Stimulated activated memory B cell treated with anti-CD40 and anti-IgM and Interleukin-4, amounts not matched to agents 10 μg/mL and 1 μg/mL and 100 μg/mL, for 72 hours (primary cell): ENCODE measurements at regions not wholly inside any gene's neighbourhood (a gene's known extent, or its start where the extent isn't known, plus 50 kb on each side); places are given as distances from the start of the nearest gene placed in this dataset.
"Not testable (repeated sequence)": the region's sequence is repeated elsewhere in the genome, so short reads cannot be mapped to it uniquely, and the experiment has no call there.

ENCODE experiments used
- ATAC-seq: fragments of 150-1000 bp; cut with Tn5 transposase; 2 replicates; pipeline ENCODE4 v1.10.0; 2021
- H3K27ac Mint-ChIP-seq: one replicate; pipeline ENCODE4 v1.8.0; 2022; ENCODE audit warnings: mild to moderate bottlenecking, mixed read lengths
- H3K27me3 Mint-ChIP-seq: one replicate; pipeline ENCODE4 v1.8.0; 2022; ENCODE audit warnings: mixed read lengths
- H3K36me3 Mint-ChIP-seq: one replicate; pipeline ENCODE4 v1.8.0; 2022; ENCODE audit warnings: mixed read lengths
- H3K4me1 Mint-ChIP-seq: one replicate; pipeline ENCODE4 v1.8.0; 2022; ENCODE audit warnings: mixed read lengths
- H3K4me3 Mint-ChIP-seq: one replicate; pipeline ENCODE4 v1.8.0; 2022; ENCODE audit warnings: mild to moderate bottlenecking, moderate library complexity, mixed read lengths
- H3K9me3 Mint-ChIP-seq: one replicate; pipeline ENCODE4 v1.8.0; 2022; ENCODE audit warnings: mixed read lengths

DNA sequence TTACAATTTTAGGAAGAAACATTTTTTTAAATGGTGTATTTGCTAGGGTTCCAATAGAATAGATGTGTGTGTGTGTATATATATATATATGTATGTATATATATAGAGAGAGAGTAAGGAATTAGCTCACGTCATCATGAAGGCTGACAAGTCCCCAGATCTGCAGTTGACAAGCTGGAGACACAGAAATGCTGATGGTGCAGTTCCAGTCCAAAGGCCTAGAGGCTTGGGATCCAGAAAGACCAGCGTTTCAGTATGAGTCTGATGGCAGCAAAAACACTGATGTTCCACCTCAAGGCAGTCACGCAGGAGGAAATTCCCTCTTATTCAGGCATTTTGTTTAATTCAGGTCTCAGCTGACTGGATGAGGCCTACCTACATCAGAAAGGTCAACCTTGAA, 386.8 kb downstream of the PTH2R start:
- no peaks in the 10 kb centered on the region for H3K36me3 Mint-ChIP-seq
- H3K4me1 Mint-ChIP-seq, result no peaks in the 10 kb centered on the region
- H3K4me3 Mint-ChIP-seq, result no peak overlapping the region
- no peak overlapping the region for H3K27ac Mint-ChIP-seq
- no peak for ATAC-seq
- no peaks in the 10 kb centered on the region for H3K9me3 Mint-ChIP-seq
- H3K27me3 Mint-ChIP-seq, result no peaks in the 10 kb centered on the region

DNA sequence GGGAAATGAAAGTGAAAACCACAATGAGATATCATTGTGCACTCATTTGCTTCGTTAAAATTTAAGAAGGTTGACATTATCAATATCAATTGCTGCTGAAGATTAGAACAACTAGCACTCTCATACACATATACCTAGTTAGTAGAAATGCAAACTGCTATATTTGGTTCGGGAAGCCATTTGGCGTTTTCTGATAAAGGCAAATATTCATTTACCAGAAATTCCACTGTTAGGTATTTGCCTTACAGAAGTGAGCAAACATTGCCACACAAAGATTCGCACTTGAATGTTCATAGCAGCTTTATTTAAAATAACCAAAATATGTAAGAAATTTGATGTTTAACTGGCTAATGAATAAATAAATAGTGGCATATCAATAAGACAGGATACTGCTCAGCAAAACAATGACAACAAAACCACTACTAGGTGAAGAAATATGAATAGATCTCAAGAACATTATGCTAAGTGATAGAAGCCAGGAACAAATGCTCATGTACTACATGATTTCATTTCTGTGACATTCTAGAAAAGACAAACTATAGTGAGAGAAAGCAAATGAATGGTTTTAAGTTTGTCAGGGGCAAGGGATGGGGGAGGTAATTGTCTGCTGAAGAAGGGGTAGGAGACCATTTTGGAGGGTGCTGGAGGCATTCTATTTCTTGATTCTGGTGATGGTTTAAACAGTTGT, 387.8 kb downstream of the PTH2R start:
- no peaks in the 10 kb centered on the region for H3K36me3 Mint-ChIP-seq
- no peaks in the 10 kb centered on the region for H3K4me1 Mint-ChIP-seq
- H3K4me3 Mint-ChIP-seq, result no peak overlapping the region
- H3K27me3 Mint-ChIP-seq, result no peaks in the 10 kb centered on the region
- no peaks in the 10 kb centered on the region for H3K9me3 Mint-ChIP-seq
- no peak for ATAC-seq
- H3K27ac Mint-ChIP-seq, result no peak overlapping the region

DNA sequence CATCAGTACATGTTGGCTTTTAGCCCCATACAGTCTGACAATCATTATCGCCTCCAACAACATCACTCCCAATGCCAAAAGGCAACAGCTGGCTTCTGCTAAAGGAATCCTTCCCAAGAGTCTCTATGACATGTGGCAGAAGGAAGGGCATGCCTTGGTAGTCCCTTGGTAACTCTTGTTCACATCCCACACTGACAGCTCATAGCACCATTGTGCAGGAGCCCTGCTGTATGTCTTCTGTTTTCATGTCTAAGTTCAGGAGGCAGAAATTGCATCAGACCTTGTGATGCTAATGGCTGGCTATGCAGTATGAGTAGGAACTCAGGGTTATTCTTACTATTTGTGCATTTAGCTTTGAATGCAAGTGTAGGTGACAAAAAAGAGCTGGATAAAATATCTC, 392.1 kb downstream of the PTH2R start:
- H3K27ac Mint-ChIP-seq, result no peak overlapping the region
- no peaks in the 10 kb centered on the region for H3K27me3 Mint-ChIP-seq
- peak; percentile 27 for ATAC-seq
- H3K4me3 Mint-ChIP-seq, result no peak overlapping the region
- no peaks in the 10 kb centered on the region for H3K36me3 Mint-ChIP-seq
- peaks cover 3% of the 10 kb centered on the region for H3K9me3 Mint-ChIP-seq
- H3K4me1 Mint-ChIP-seq, result no peaks in the 10 kb centered on the region

DNA sequence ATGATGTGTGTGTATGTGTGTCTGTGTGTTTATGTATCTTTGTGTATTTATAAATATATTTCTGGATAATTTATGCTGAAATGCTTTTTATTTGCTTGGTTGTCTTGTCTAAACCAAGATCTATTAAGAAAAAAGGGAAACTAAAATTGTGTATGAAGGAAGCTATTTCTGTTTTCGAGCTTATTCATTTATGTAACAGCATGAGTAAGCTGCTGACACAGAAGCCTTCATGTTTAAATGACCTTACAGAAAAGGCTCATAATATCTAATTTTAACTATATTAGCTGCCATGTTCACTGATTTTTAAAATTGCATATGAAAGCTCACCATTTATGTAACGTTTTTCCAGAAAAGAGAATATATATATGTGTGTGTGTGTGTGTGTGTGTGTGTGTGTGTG, 392.8 kb downstream of the PTH2R start:
- H3K4me1 Mint-ChIP-seq, result no peaks in the 10 kb centered on the region
- H3K27ac Mint-ChIP-seq, result no peak overlapping the region
- H3K9me3 Mint-ChIP-seq, result peaks cover 3% of the 10 kb centered on the region
- H3K4me3 Mint-ChIP-seq, result no peak overlapping the region
- no peaks in the 10 kb centered on the region for H3K36me3 Mint-ChIP-seq
- no peaks in the 10 kb centered on the region for H3K27me3 Mint-ChIP-seq
- no peak for ATAC-seq

DNA sequence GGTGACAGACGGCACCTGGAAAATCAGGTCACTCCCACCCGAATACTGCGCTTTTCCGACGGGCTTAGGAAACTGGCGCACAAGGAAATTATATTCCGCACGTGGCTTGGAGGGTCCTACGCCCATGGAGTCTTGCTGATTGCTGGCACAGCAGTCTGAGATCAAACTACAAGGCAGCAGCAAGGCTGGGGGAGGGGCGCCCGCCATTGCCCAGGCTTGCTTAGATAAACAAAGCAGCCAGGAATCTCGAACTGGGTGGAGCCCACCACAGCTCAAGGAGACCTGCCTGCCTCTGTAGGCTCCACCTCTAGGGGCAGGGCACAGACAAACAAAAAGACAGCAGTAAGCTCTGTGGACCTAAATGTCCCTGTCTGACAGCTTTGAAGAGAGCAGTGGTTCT, 394.3 kb downstream of the PTH2R start:
- not testable (repeated sequence) for H3K4me1 Mint-ChIP-seq, H3K27ac Mint-ChIP-seq, H3K4me3 Mint-ChIP-seq, H3K36me3 Mint-ChIP-seq, H3K9me3 Mint-ChIP-seq, ATAC-seq, H3K27me3 Mint-ChIP-seq

DNA sequence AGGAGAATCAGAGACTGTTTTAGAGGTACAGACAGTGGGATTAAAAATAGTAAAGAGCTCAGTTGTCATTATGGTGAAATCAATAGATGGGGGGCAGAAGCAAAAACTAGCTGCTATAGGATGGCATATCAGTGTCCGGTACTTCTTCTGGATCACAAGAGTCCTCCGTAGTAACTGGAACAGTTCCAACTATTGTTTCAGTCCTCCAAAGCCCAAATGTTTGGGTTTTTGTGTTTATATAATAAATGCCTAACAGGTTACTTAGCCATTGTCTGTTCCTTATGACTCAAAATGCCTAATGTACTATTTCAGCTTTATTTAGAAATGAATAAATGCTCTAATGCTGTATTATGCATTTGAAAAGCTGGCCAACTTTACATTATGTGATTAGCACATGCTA, 401.2 kb downstream of the PTH2R start:
- no peak for ATAC-seq
- no peak overlapping the region for H3K27ac Mint-ChIP-seq
- H3K4me3 Mint-ChIP-seq, result no peak overlapping the region
- no peaks in the 10 kb centered on the region for H3K27me3 Mint-ChIP-seq
- peaks cover 3% of the 10 kb centered on the region for H3K9me3 Mint-ChIP-seq
- no peaks in the 10 kb centered on the region for H3K36me3 Mint-ChIP-seq
- H3K4me1 Mint-ChIP-seq, result no peaks in the 10 kb centered on the region

DNA sequence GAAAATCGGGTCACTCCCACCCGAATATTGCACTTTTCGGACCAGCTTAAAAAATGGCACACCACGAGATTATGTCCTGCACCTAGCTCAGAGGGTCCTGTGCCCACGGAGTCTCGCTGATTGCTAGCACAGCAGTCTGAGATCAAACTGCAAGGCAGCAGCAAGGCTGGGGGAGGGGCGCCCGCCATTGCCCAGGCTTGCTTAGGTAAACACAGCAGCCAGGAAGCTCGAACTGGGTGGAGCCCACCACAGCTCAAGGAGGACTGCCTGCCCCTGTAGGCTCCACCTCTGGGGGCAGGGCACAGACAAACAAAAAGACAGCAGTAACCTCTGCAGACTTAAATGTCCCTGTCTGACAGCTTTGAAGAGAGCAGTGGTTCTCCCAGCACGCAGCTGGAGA, 405.3 kb downstream of the PTH2R start:
- not testable (repeated sequence) for H3K27ac Mint-ChIP-seq, H3K9me3 Mint-ChIP-seq, H3K27me3 Mint-ChIP-seq, H3K4me3 Mint-ChIP-seq, ATAC-seq, H3K36me3 Mint-ChIP-seq, H3K4me1 Mint-ChIP-seq

DNA sequence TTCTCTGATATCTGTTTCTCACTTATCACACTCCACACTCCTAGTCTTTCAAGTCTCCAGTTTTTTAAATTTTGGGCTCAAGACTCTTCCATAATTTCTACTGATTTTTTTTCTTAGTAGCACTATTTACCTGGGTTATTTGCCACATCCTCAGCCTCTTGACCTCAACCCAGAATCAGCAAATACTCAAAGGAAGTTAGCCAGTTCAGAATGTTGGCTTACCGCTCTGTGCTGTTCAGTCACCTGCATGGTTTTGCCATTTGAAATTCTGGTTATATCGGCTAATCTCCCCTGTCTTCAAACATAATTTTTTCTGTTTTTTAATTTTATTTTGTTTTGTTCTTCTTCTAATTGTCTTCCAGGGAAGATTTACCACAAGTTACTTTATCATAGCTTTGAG, 412.6 kb downstream of the PTH2R start:
- Mint-ChIP-seq H3K4me1 (no peaks in the 10 kb centered on the region), H3K27ac (no peak overlapping the region), H3K27me3 (no peaks in the 10 kb centered on the region), H3K9me3 (no peaks in the 10 kb centered on the region), H3K4me3 (no peak overlapping the region), H3K36me3 (no peaks in the 10 kb centered on the region)
- ATAC-seq, result no peak

DNA sequence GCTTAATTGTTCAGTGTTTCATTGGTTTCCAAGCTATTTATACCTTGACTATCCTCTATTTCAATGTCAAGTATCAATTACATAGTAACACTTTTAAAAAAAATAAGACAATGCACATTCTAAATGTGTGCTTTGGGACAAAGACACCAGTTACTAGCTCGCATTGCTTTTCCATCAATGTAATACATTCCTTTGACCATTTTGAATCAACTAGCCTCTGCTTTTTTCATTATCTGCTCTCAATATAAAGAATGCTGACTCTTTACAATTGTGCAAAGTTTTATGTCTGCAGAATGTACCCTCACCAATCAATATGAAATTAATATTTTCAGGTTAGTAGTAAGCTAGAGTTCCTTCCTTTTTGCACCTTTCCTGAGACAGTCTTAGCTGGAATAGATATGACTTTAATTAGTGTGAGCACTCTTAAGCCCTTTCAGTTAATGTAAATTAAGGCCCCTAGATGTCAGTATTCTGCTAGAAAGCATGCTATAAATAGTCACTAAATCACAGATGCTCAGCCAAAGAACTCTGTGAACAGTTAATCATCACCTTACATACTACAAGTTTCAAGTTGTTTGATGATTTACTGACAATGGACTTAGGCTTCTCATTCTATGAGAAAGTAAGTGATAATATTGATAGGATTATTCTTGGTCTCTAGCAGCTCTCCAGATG, 413.6 kb downstream of the PTH2R start:
- Mint-ChIP-seq H3K27ac (no peak overlapping the region), H3K27me3 (no peaks in the 10 kb centered on the region), H3K36me3 (no peaks in the 10 kb centered on the region), H3K4me1 (no peaks in the 10 kb centered on the region), H3K4me3 (no peak overlapping the region), H3K9me3 (no peaks in the 10 kb centered on the region)
- ATAC-seq, result no peak

DNA sequence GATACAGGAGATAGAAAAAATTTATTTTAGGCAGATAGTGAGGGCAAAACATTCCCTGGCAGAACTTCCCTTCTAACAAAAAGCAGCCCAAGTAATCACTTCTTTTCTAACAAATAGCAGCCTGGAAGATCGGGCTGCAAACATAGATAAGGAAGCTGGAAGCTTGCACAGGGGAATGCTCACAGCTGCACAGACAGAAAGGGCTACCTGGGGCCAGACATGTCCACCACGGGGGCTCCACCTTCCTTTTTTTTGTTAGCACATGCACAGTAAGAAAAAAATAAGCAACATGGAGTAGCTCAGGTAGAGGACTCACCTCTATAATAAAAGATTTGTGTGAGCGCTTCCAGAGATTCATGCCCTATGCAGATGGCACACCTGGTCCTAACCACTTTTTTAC, 420.5 kb downstream of the PTH2R start:
- ATAC-seq, result no peak
- Mint-ChIP-seq H3K27me3 (no peaks in the 10 kb centered on the region), H3K4me3 (no peak overlapping the region), H3K36me3 (no peaks in the 10 kb centered on the region), H3K4me1 (no peaks in the 10 kb centered on the region), H3K9me3 (peaks cover 5% of the 10 kb centered on the region), H3K27ac (no peak overlapping the region)

DNA sequence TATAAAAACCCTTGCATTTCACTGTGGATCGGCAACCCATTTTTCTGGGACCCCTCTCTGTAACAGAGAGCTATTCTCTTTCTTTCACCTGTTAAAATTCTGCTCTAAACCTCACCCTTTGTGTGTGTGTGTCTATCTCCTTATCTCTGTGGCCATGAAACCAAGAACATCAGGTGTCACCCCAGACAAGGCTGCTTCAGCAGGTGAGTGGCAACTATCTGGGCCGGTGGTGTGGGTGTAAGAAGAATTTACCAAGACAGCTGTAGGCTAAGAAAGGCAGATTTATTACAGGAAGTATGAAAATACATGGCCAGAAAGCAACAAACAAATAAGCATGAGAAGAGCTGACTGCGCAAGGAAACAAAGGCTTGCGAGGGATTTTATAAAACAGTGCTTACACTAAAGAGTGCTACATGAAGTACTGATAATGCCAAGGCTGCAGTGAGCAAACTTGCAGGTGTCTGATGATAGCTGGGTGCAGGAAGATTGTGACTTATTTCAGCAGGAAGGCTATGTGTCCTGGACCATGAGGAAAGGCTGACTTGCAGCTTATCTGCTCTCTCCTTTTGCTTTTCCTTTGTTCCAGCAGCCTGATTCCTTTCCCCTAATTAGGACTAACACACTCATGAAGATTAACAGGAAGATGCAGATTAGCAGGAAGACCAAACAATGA, 421.1 kb downstream of the PTH2R start:
- no peak for ATAC-seq
- no peak overlapping the region for H3K4me3 Mint-ChIP-seq
- H3K36me3 Mint-ChIP-seq, result no peaks in the 10 kb centered on the region
- H3K27me3 Mint-ChIP-seq, result no peaks in the 10 kb centered on the region
- peaks cover 5% of the 10 kb centered on the region for H3K9me3 Mint-ChIP-seq
- no peaks in the 10 kb centered on the region for H3K4me1 Mint-ChIP-seq
- H3K27ac Mint-ChIP-seq, result no peak overlapping the region

DNA sequence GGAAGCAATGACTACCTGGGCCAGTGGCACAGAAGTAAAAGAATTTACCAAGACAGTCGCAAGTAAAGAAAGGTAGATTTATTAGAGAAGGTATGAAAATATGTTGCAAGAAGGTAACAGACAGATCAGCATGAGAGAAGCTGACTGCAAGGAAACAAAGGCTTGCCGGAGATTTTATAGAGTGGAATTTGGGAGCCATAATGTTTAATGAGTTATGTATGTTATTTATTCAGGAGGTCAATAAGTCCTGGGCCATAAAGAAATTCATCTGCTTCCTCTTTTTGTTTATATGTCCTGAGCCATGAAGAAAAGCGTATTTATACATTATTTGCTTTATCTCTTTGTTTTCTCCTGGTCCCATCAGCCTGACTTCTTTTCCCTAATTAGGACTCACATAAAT, 423.6 kb downstream of the PTH2R start:
- Mint-ChIP-seq H3K9me3 (peaks cover 5% of the 10 kb centered on the region), H3K27me3 (no peaks in the 10 kb centered on the region), H3K4me3 (no peak overlapping the region), H3K36me3 (no peaks in the 10 kb centered on the region), H3K27ac (no peak overlapping the region), H3K4me1 (no peaks in the 10 kb centered on the region)
- no peak for ATAC-seq

DNA sequence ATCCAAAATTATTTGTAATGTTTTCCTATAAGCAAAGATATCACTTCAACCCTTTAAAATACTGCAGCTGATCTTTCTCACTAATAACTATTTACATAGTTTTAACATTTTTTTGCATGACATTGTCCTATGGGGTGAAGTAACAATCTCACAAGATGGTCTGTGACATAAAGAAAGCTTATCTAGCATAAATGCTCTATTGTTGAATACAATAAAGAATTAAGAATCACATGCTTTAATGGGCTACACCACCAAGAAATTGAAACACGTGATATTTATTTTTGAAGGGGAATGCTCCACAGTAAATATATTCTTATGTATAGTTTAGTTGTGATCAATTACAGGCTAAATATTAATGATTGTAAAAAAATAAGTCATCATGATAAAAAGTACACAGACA, 441.1 kb downstream of the PTH2R start:
- H3K27ac Mint-ChIP-seq, result no peak overlapping the region
- H3K4me1 Mint-ChIP-seq, result no peaks in the 10 kb centered on the region
- peaks cover 11% of the 10 kb centered on the region for H3K9me3 Mint-ChIP-seq
- no peak overlapping the region for H3K4me3 Mint-ChIP-seq
- H3K36me3 Mint-ChIP-seq, result no peaks in the 10 kb centered on the region
- no peaks in the 10 kb centered on the region for H3K27me3 Mint-ChIP-seq
- no peak for ATAC-seq

DNA sequence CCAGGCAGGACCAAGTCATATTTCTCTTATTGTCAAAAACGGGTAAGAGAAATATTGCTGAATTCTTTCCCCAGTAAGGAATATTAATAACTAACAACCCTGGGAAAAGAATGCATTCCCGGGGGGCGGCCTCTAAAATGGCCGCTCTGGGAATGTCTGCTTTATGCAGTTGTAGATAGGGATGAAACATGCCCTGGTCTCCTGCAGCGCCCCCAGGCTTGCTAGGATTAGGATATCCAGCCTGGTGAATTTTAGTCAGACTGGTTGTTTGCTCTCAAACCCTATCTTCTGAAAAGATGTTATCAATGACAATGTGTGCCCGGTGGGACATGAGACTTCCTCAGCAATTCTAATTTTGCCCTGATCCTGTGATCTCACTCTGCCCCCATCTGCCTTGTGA, 448.1 kb downstream of the PTH2R start:
- no peaks in the 10 kb centered on the region for H3K27me3 Mint-ChIP-seq
- peaks cover 16% of the 10 kb centered on the region for H3K9me3 Mint-ChIP-seq
- no peak for ATAC-seq
- no peak overlapping the region for H3K4me3 Mint-ChIP-seq
- no peak overlapping the region for H3K27ac Mint-ChIP-seq
- no peaks in the 10 kb centered on the region for H3K36me3 Mint-ChIP-seq
- H3K4me1 Mint-ChIP-seq, result no peaks in the 10 kb centered on the region

DNA sequence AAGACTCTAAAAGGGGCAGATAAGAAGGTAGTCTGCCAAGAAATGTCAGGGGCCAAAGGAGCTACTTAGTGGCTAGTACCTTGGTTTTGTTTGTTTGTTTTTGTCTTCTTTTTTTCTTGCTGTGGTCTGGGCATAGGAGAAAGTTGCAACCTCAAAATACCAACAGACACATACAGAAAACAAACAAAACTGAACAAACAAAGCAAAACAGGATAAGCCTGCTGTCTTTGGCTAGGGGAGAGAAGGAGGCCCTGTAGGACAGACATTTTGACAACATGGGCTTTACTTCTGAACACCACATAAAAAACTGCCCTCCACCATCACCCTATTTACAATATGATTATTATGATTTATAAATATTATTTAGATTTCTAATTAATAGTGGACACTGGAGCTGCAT, 460.8 kb downstream of the PTH2R start:
- Mint-ChIP-seq H3K4me3 (no peak overlapping the region), H3K27ac (no peak overlapping the region), H3K27me3 (no peaks in the 10 kb centered on the region), H3K4me1 (no peaks in the 10 kb centered on the region), H3K36me3 (no peaks in the 10 kb centered on the region), H3K9me3 (peaks cover 3% of the 10 kb centered on the region)
- ATAC-seq, result no peak

DNA sequence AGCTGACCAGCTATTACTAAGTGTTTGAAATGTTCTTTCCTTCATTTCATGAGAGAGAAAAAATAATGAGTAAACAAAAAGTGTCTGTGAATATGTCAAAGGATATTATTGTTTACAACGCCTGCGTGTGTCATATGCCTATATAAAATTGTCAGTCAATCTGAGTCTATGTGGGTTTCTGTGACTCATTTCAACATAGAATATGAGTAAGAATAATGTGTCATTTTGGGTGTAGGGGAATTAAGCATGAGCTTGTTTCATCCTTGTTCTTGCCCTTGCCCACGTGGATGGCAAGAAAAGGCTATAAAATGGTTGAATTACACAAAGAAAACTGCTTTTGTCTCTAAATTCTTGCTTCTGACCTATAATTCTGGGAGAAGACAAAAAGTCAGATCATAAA, 466.0 kb downstream of the PTH2R start:
- Mint-ChIP-seq H3K27ac (no peak overlapping the region), H3K4me1 (no peaks in the 10 kb centered on the region), H3K9me3 (peaks cover 7% of the 10 kb centered on the region), H3K4me3 (no peak overlapping the region), H3K27me3 (no peaks in the 10 kb centered on the region), H3K36me3 (no peaks in the 10 kb centered on the region)
- ATAC-seq, result no peak
